Subcutaneous abdominal adipose tissue (tissue), 5 donors: ENCODE measurements at regions not wholly inside any gene's neighbourhood (a gene's known extent, or its start where the extent isn't known, plus 50 kb on each side); places are given as distances from the start of the nearest gene placed in this dataset.

Experiments used
- H3K27ac ChIP-seq: one replicate; pipeline ENCODE4 v1.7.0; 2013; ENCODE audit warnings: low read depth, mild to moderate bottlenecking, inconsistent platforms, low read length, moderate library complexity
- H3K27me3 ChIP-seq, 5 donors: one replicate each; pipeline ENCODE4 v1.7.0; 2013; ENCODE audit warnings: low read length in 5 of 5, inconsistent platforms in 1 of 5; ENCODE audit not compliant: control insufficient read depth in 5 of 5, insufficient read depth in 4 of 5
- H3K36me3 ChIP-seq, 5 donors: one replicate each; pipeline ENCODE4 v1.7.0; 2013; ENCODE audit warnings: low read length in 5 of 5; ENCODE audit not compliant: control insufficient read depth in 5 of 5, insufficient read depth in 5 of 5
- H3K4me1 ChIP-seq, 5 donors: one replicate each; pipeline ENCODE4 v1.7.0; 2013; ENCODE audit warnings: low read length in 5 of 5, mild to moderate bottlenecking in 3 of 5, moderate library complexity in 1 of 5; ENCODE audit not compliant: control insufficient read depth in 5 of 5, insufficient read depth in 5 of 5
- H3K4me3 ChIP-seq, 5 donors: one replicate each; pipeline ENCODE4 v1.7.0; 2013; ENCODE audit warnings: low read length in 5 of 5, low read depth in 1 of 5
- H3K9ac ChIP-seq, 5 donors: one replicate each; pipeline ENCODE4 v1.7.0; 2013; ENCODE audit warnings: low read length in 5 of 5, mild to moderate bottlenecking in 4 of 5, moderate library complexity in 3 of 5
- H3K9me3 ChIP-seq, 5 donors: one replicate each; pipeline ENCODE4 v1.7.0; 2013; ENCODE audit warnings: low read length in 5 of 5; ENCODE audit not compliant: control insufficient read depth in 5 of 5
- donor health status: healthy.
- donor health status: healthy.
- donor health status: healthy.
- donor health status: healthy.
- donor health status: healthy.

- Histone ChIP-seq H3K9me3 (peaks cover 0 to 5% (median 0%) of the 10 kb centered on the region in 5 donors), H3K4me1 (no peaks in the 10 kb centered on the region), H3K4me3 (no peak overlapping the region), H3K36me3 (no peaks in the 10 kb centered on the region), H3K27ac (no peak overlapping the region), H3K27me3 (peaks cover 0 to 9% (median 3%) of the 10 kb centered on the region in 5 donors), H3K9ac (no peak overlapping the region)
Observed at GRCh38 chrX:38993500-38993899, 192.2 kb downstream of the MID1IP1 start.

DNA sequence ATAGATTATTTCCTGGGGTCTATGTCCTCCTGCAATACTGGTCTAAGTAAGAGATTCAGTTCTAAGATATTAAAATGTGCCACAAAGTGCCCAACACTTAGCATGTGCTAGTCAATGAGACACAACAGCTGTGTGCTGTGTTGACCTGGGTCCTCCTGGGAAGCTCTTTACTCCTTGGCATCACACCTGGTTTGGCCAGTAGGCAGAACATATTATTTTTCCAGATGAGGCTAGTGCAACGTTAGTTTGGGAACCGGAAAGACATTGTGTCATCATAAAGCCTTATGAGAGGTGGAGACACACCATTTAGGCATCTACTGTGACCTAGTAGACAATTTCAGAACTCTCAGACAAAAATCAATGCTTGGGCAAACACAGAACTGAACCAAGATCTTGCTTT lies 197.8 kb downstream of the MID1IP1 start:
- H3K27me3 ChIP-seq, result peaks cover 0 to 7% (median 0%) of the 10 kb centered on the region in 5 donors
- no peak overlapping the region for H3K9ac ChIP-seq
- H3K27ac ChIP-seq, result no peak overlapping the region
- H3K4me1 ChIP-seq, result no peaks in the 10 kb centered on the region
- no peaks in the 10 kb centered on the region for H3K36me3 ChIP-seq
- H3K4me3 ChIP-seq, result no peak overlapping the region
- H3K9me3 ChIP-seq, result peaks cover 0 to 5% (median 0%) of the 10 kb centered on the region in 5 donors

DNA sequence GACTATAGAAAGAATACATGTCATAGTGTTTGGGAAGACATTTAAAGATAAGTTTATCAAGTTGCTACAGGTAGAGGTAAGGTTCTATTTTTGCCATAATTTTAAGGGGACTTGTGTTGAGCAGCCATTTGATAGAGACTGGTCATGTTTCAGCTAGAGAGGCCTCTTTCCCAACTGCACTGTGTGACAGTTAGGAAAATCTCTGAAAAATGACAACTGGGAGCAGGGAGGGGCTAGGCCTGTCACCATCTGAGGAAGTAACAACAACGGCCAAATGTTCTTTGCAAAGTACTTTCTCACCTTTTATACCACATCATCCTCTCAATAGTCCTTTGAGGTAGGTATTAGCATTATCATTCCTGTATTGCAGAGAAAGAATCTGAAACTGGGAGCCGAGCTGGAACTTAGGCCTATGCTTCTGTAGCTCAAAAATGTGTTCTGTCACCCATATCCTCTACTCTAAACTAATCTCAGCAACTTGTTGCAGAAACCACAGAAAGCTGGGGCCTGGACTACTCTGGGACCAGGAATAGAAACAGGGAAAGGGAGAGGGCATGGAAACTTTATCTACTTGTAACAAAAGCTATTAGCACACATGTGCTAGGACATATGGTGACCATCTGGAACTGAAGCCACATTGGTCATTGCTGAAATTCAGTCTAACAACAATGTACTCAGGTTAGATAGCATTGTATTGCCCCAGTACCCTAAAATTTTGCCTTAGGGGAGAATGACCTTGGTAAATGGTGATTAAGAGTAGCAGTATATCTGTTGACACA lies 198.9 kb downstream of the MID1IP1 start:
- H3K27me3 ChIP-seq, result peaks cover 0 to 5% (median 0%) of the 10 kb centered on the region in 5 donors
- no peaks in the 10 kb centered on the region for H3K4me1 ChIP-seq
- H3K36me3 ChIP-seq, result no peaks in the 10 kb centered on the region
- H3K4me3 ChIP-seq, result no peak overlapping the region
- no peaks in the 10 kb centered on the region for H3K9me3 ChIP-seq
- H3K27ac ChIP-seq, result no peak overlapping the region
- H3K9ac ChIP-seq, result no peak overlapping the region

GRCh38 chrX:39000802-39001201 lies 199.5 kb downstream of the MID1IP1 start:
- Histone ChIP-seq H3K36me3 (no peaks in the 10 kb centered on the region), H3K9ac (no peak overlapping the region), H3K27me3 (peaks cover 0 to 5% (median 0%) of the 10 kb centered on the region in 5 donors), H3K4me3 (no peak overlapping the region), H3K9me3 (no peaks in the 10 kb centered on the region), H3K27ac (no peak overlapping the region), H3K4me1 (no peaks in the 10 kb centered on the region)

- H3K4me3 ChIP-seq, result no peak overlapping the region
- H3K9ac ChIP-seq, result no peak overlapping the region
- H3K36me3 ChIP-seq, result no peaks in the 10 kb centered on the region
Observed at GRCh38 chrX:39002466-39002865, 201.2 kb downstream of the MID1IP1 start.

DNA sequence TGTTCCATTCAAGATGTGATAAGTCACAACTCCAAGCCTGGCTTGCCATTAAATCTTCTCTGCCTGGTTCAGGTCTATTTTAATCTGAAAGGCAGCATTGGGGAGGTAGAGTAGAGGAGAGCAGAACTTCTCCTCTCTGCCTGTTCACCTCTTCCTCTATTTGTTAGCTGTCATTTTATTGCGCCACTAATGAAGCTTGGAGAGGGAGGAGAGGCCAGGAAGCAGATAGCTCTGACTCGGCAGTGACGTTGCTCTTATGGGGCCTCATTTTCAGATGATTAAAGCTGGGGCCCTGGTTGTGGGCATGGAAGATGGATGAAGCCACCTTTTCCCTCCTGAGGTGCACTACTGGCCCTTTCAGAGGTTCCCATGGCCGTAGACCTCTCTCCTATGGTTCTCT lies 207.3 kb downstream of the MID1IP1 start:
- H3K4me3 ChIP-seq, result no peak overlapping the region
- no peak overlapping the region for H3K27ac ChIP-seq

More at GRCh38 chrX:39002466-39002865, 201.2 kb downstream of the MID1IP1 start:
- Histone ChIP-seq H3K27ac (no peak overlapping the region), H3K27me3 (peaks cover 0 to 5% (median 0%) of the 10 kb centered on the region in 5 donors), H3K9me3 (no peaks in the 10 kb centered on the region), H3K4me1 (no peaks in the 10 kb centered on the region)

DNA sequence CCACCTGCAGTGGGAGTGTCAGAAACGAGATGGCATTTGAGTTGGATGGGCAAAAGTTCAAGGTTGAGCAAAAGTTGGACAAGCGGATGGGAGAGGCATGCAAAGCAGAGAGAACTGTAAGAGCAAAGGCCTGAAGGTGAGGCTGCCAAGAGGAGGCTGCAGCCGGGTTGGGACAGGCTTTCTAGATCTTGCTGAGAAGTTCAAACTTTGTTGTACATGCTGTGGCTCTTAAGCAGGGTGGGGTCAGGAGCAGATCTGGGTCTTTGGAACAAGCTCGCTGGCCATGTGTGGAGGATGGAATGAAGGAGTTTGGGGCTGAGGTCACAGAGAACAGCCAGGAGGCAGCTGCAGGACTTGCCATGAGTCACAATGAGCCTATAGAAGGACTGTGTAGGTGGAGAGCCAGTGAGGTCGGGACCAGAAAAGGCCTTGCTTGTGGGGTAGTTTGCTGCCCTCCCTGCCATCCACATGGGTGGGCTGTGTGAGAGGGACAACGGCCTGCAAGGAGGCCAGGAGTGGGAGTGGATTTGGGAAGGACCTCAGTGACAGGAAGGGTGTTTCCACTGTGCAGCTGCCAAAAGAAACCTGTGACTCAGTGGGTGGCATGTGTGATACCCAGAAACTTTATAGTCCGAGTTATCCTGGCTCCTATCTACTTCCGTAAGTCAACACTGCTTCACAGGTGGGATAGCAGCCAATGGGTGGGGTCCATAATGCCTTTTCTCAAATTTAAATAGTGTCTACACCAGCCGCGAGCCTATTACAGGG lies 210.4 kb downstream of the MID1IP1 start:
- no peak overlapping the region for H3K4me3 ChIP-seq
- no peak overlapping the region for H3K9ac ChIP-seq
- H3K36me3 ChIP-seq, result no peaks in the 10 kb centered on the region
- peaks cover 0 to 16% (median 4%) of the 10 kb centered on the region in 5 donors for H3K27me3 ChIP-seq
- H3K4me1 ChIP-seq, result peaks cover 0 to 2% (median 0%) of the 10 kb centered on the region in 5 donors
- H3K27ac ChIP-seq, result no peak overlapping the region
- no peaks in the 10 kb centered on the region for H3K9me3 ChIP-seq

More for the DNA sequence above, 207.3 kb downstream of the MID1IP1 start:
- Histone ChIP-seq H3K36me3 (no peaks in the 10 kb centered on the region), H3K9ac (no peak overlapping the region), H3K9me3 (no peaks in the 10 kb centered on the region), H3K4me1 (peaks cover 0 to 2% (median 0%) of the 10 kb centered on the region in 5 donors), H3K27me3 (peaks cover 0 to 7% (median 4%) of the 10 kb centered on the region in 5 donors)

GRCh38 chrX:39012621-39013111 lies 211.4 kb downstream of the MID1IP1 start:
- H3K9me3 ChIP-seq, result no peaks in the 10 kb centered on the region
- H3K9ac ChIP-seq, result no peak overlapping the region
- H3K27ac ChIP-seq, result no peak overlapping the region
- no peaks in the 10 kb centered on the region for H3K36me3 ChIP-seq
- no peak overlapping the region for H3K4me3 ChIP-seq
- peaks cover 0 to 2% (median 0%) of the 10 kb centered on the region in 5 donors for H3K4me1 ChIP-seq
- peaks cover 0 to 16% (median 6%) of the 10 kb centered on the region in 5 donors for H3K27me3 ChIP-seq

DNA sequence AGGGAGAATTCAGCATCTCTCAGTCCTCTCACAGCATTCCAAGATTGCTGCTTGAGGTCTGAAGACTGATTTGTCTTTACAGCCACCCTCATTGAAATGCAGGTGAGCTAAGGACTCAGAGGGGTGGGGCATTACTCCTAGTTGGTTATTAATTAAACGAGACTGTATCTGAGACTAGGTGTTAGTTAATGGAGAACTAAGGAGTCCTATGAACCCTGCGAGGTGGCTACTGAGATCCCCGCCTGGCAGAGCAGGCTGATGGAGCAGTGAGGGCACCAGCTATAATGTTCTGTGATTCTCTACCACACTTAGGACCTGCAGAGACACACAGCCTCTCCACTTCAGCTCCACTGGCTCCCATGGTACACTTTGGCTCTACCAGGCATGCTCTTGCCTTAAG lies 215.3 kb downstream of the MID1IP1 start:
- peaks cover 0 to 22% (median 8%) of the 10 kb centered on the region in 5 donors for H3K27me3 ChIP-seq
- no peak overlapping the region for H3K27ac ChIP-seq
- no peak overlapping the region for H3K4me3 ChIP-seq
- no peak overlapping the region for H3K9ac ChIP-seq
- H3K4me1 ChIP-seq, result peaks cover 0 to 2% (median 0%) of the 10 kb centered on the region in 5 donors
- no peaks in the 10 kb centered on the region for H3K36me3 ChIP-seq
- H3K9me3 ChIP-seq, result peaks cover 0 to 3% (median 0%) of the 10 kb centered on the region in 5 donors

GRCh38 chrX:39017077-39017476 lies 215.8 kb downstream of the MID1IP1 start:
- Histone ChIP-seq H3K4me3 (no peak overlapping the region), H3K36me3 (no peaks in the 10 kb centered on the region), H3K9me3 (peaks cover 0 to 5% (median 0%) of the 10 kb centered on the region in 5 donors)

More at GRCh38 chrX:39017077-39017476, 215.8 kb downstream of the MID1IP1 start:
- no peak overlapping the region for H3K27ac ChIP-seq
- H3K9ac ChIP-seq, result no peak overlapping the region
- H3K4me1 ChIP-seq, result peaks cover 0 to 2% (median 0%) of the 10 kb centered on the region in 5 donors
- peaks cover 0 to 18% (median 8%) of the 10 kb centered on the region in 5 donors for H3K27me3 ChIP-seq
